Suprapubic skin (tissue), 3 donors: ENCODE measurements at regions not wholly inside any gene's neighbourhood (a gene's known extent, or its start where the extent isn't known, plus 50 kb on each side); places are given as distances from the start of the nearest gene placed in this dataset.

ENCODE experiments used
- CTCF ChIP-seq, 2 donors: fragments of 200-600 bp in 1 of 2; fragments of 450-650 bp in 1 of 2; sonication (generic) in 1 of 2; IDR thresholded peaks; one replicate each; pipeline ENCODE4 v1.5.1; 2016 to 2019; ENCODE audit warnings: antibody characterized with exemption in 2 of 2, mild to moderate bottlenecking in 1 of 2, moderate library complexity in 1 of 2
- EP300 ChIP-seq: sonication (generic); formaldehyde crosslinking; IDR thresholded peaks from one replicate; pipeline ENCODE4 v1.6.1; 2017; ENCODE audit warnings: antibody characterized with exemption
- POLR2A ChIP-seq, 2 donors: fragments of 450-650 bp; IDR thresholded peaks; one replicate each; pipeline ENCODE4 v1.6.1; 2017; ENCODE audit warnings: antibody characterized with exemption in 2 of 2, mild to moderate bottlenecking in 2 of 2, moderate library complexity in 2 of 2

DNA sequence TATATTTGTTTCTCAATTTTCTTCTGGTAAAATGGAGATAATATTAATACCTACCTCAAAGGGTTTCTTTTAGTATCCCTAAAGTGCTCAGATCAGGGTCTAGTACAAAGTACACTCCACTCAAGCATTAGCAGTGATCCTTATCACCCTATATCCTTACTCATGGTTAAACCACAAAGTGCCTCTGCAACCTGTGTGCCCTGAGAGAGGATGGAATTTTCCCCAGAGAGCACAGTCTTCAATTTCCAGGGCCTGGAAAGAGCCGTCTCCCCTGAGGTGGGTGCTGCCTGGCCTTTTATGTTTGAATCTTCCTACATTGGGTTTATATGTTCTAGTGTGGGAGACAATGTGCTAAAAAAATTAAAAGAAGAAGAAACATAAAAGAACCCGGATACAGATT is 183.1 kb upstream of the FBXO33 start:
- TF ChIP-seq EP300 (no peak), CTCF (IDR thresholded peaks at IDR 0.05) (no peak), POLR2A (IDR thresholded peaks at IDR 0.05) (no peak)
